Epidermal melanocyte (primary cell): ENCODE measurements at regions not wholly inside any gene's neighbourhood (a gene's known extent, or its start where the extent isn't known, plus 50 kb on each side); places are given as distances from the start of the nearest gene placed in this dataset.

Source experiments
- DNase-seq: peaks from one replicate; pipeline ENCODE4 v3.0.0; 2011; ENCODE audit warnings: low spot score; ENCODE audit not compliant: insufficient read length

GRCh38 chr15:80308002-80308401 is 56.0 kb upstream of the CTXND1 start:
- no peak for DNase-seq

GRCh38 chr15:80309769-80310384 is 57.9 kb upstream of the CTXND1 start:
- DNase-seq, result no peak

- DNase-seq, result no peak
These were observed 58.8 kb upstream of the CTXND1 start for GRCh38 chr15:80310776-80311175.

- no peak for DNase-seq
These were observed 63.4 kb upstream of the CTXND1 start for GRCh38 chr15:80315289-80315987.

GRCh38 chr15:80317389-80318182 is 65.6 kb upstream of the CTXND1 start:
- peak; percentile 32 for DNase-seq

GRCh38 chr15:80321853-80322252 is 69.8 kb upstream of the CTXND1 start:
- no peak for DNase-seq

- no peak for DNase-seq
These were observed 71.3 kb upstream of the CTXND1 start for GRCh38 chr15:80323285-80323684.

GRCh38 chr15:80324545-80325080 is 72.6 kb upstream of the CTXND1 start:
- no peak for DNase-seq

GRCh38 chr15:80325206-80325605 is 73.2 kb upstream of the CTXND1 start:
- no peak for DNase-seq

GRCh38 chr15:80326270-80326669 is 74.3 kb upstream of the CTXND1 start:
- DNase-seq, result no peak

GRCh38 chr15:80328496-80328895 is 75.7 kb upstream of the ARNT2 start:
- DNase-seq, result no peak

GRCh38 chr15:80331886-80332406 is 72.2 kb upstream of the ARNT2 start:
- DNase-seq, result no peak

GRCh38 chr15:80333261-80333660 is 70.9 kb upstream of the ARNT2 start:
- no peak for DNase-seq

GRCh38 chr15:80334521-80334920 is 69.7 kb upstream of the ARNT2 start:
- DNase-seq, result no peak

- no peak for DNase-seq
These were observed 64.6 kb upstream of the ARNT2 start for GRCh38 chr15:80339601-80340000.

- DNase-seq, result no peak
These were observed 62.0 kb upstream of the ARNT2 start for GRCh38 chr15:80342148-80342547.

GRCh38 chr15:80343554-80343992 is 60.6 kb upstream of the ARNT2 start:
- DNase-seq, result no peak

- peak; percentile 46 for DNase-seq
These were observed 53.1 kb upstream of the ARNT2 start for GRCh38 chr15:80350941-80351610.
